AG04450 (cell line): ENCODE measurements at regions not wholly inside any gene's neighbourhood (a gene's known extent, or its start where the extent isn't known, plus 50 kb on each side); places are given as distances from the start of the nearest gene placed in this dataset.
"Not testable (repeated sequence)": the region's sequence is repeated elsewhere in the genome, so short reads cannot be mapped to it uniquely, and the experiment has no call there.

Experiments
- CTCF ChIA-PET: fragments of 300-600, 350-600 bp; formaldehyde crosslinking; extraction: SDS; loops from one replicate; lab custom pipeline; 2022; ENCODE audit warnings: antibody characterized with exemption, inconsistent platforms; lab: Charles Lee
- POLR2A ChIA-PET: fragments of 350-600 bp; formaldehyde crosslinking; extraction: SDS; loops from one replicate; lab custom pipeline; 2021; ENCODE audit warnings: antibody characterized with exemption, inconsistent platforms; lab: Yijun Ruan, JAX
- DNase-seq: peaks from one replicate; pipeline ENCODE4 v3.0.0-alpha.2; 2011; ENCODE audit warnings: low read depth, low spot score
- H3K27ac ChIP-seq: one replicate; pipeline ENCODE4 v1.5.1; 2012; ENCODE audit warnings: low read depth, low read length, control low read depth
- H3K27me3 ChIP-seq: one replicate; pipeline ENCODE4 v1.6.0; 2012; ENCODE audit warnings: low read length; ENCODE audit not compliant: control insufficient read depth, insufficient read depth
- H3K4me3 ChIP-seq: 2 replicates; pipeline ENCODE4 v1.5.1; 2011; ENCODE audit warnings: mild to moderate bottlenecking, low read depth, low read length, control low read depth
- H3K9me3 ChIP-seq: 2 replicates; pipeline ENCODE4 v1.5.1; 2012; ENCODE audit warnings: low read length; ENCODE audit not compliant: control insufficient read depth, insufficient read depth
- CTCF ChIP-seq: IDR thresholded peaks from 2 replicates; pipeline ENCODE4 v1.5.1; 2011; ENCODE audit warnings: low read depth, low read length, control low read depth, inconsistent platforms

GRCh38 chr1:120954736-120955135 lies 65.2 kb downstream of the PPIAL4A start:
- DNase-seq, result no peak
- Histone ChIP-seq H3K27me3 (peaks cover 11% of the 10 kb centered on the region), H3K9me3 (peaks cover 4% of the 10 kb centered on the region; the same call in 1 of the 2 replicates), H3K4me3 (no peak overlapping the region), H3K27ac (no peak overlapping the region)
- ChIA-PET POLR2A (no interaction called here), CTCF (no interaction called here)
- no peak for TF ChIP-seq CTCF

GRCh38 chr1:120955961-120956360 lies 66.4 kb downstream of the PPIAL4A start:
- DNase-seq, POLR2A ChIA-PET, H3K9me3 ChIP-seq, H3K27ac ChIP-seq, H3K4me3 ChIP-seq, CTCF ChIA-PET: not testable (repeated sequence)
- H3K27me3 ChIP-seq, result peaks cover 11% of the 10 kb centered on the region

- DNase-seq, H3K27me3 ChIP-seq, POLR2A ChIA-PET, CTCF ChIA-PET, H3K4me3 ChIP-seq, H3K9me3 ChIP-seq, H3K27ac ChIP-seq: not testable (repeated sequence)
These were observed 76.4 kb downstream of the PPIAL4A start for GRCh38 chr1:120966018-120966417.

GRCh38 chr1:120972863-120973262 lies 83.3 kb downstream of the PPIAL4A start:
- H3K27ac ChIP-seq, DNase-seq, CTCF ChIA-PET, H3K9me3 ChIP-seq, H3K4me3 ChIP-seq, POLR2A ChIA-PET, H3K27me3 ChIP-seq: not testable (repeated sequence)

- H3K27ac ChIP-seq, DNase-seq, H3K9me3 ChIP-seq, H3K27me3 ChIP-seq, H3K4me3 ChIP-seq, CTCF ChIA-PET, POLR2A ChIA-PET: not testable (repeated sequence)
These were observed 84.3 kb downstream of the PPIAL4A start for GRCh38 chr1:120973836-120974235.

- DNase-seq, H3K27me3 ChIP-seq, POLR2A ChIA-PET, H3K4me3 ChIP-seq, H3K27ac ChIP-seq, H3K9me3 ChIP-seq, CTCF ChIA-PET: not testable (repeated sequence)
These were observed 87.7 kb downstream of the PPIAL4A start for GRCh38 chr1:120977279-120977678.

GRCh38 chr1:120981489-120982094 lies 92.0 kb downstream of the PPIAL4A start:
- H3K4me3 ChIP-seq, H3K27ac ChIP-seq, POLR2A ChIA-PET, H3K9me3 ChIP-seq, H3K27me3 ChIP-seq, DNase-seq, CTCF ChIA-PET: not testable (repeated sequence)

GRCh38 chr1:120994614-120995013 lies 105.0 kb downstream of the PPIAL4A start:
- POLR2A ChIA-PET, H3K27ac ChIP-seq, DNase-seq, H3K27me3 ChIP-seq, H3K9me3 ChIP-seq, H3K4me3 ChIP-seq, CTCF ChIA-PET: not testable (repeated sequence)

- H3K9me3 ChIP-seq, H3K27me3 ChIP-seq, H3K27ac ChIP-seq, CTCF ChIA-PET, POLR2A ChIA-PET, H3K4me3 ChIP-seq, DNase-seq: not testable (repeated sequence)
These were observed 105.5 kb downstream of the PPIAL4A start for GRCh38 chr1:120995025-120995424.

GRCh38 chr1:121001090-121001726 lies 111.6 kb downstream of the PPIAL4A start:
- H3K27me3 ChIP-seq, H3K27ac ChIP-seq, DNase-seq, H3K9me3 ChIP-seq, H3K4me3 ChIP-seq, POLR2A ChIA-PET, CTCF ChIA-PET: not testable (repeated sequence)

- POLR2A ChIA-PET, H3K4me3 ChIP-seq, DNase-seq, H3K9me3 ChIP-seq, H3K27ac ChIP-seq, CTCF ChIA-PET: not testable (repeated sequence)
- H3K27me3 ChIP-seq, result peaks cover 14% of the 10 kb centered on the region
These were observed 113.7 kb downstream of the PPIAL4A start for GRCh38 chr1:121003230-121003629.
